Gastroesophageal sphincter (tissue), 4 donors: ENCODE measurements at regions not wholly inside any gene's neighbourhood (a gene's known extent, or its start where the extent isn't known, plus 50 kb on each side); places are given as distances from the start of the nearest gene placed in this dataset.

Source experiments
- ATAC-seq: fragments of 150-250 bp; one replicate; pipeline ENCODE4 v1.9.1; 2016; ENCODE audit warnings: mild to moderate bottlenecking, moderate library complexity
- H3K27ac ChIP-seq, 4 donors: fragments of 200-600 bp; sonication (generic) in 3 of 4; 1 replicate in 3 of 4; 2 replicates in 1 of 4; pipeline ENCODE4 v1.5.1; 2016 to 2019
- H3K27me3 ChIP-seq: fragments of 200-600 bp; sonication (generic); one replicate; pipeline ENCODE4 v1.5.1; 2019
- H3K36me3 ChIP-seq, 2 donors: fragments of 200-600 bp; sonication (generic); one replicate each; pipeline ENCODE4 v1.5.1; 2019; ENCODE audit warnings: control low read depth in 1 of 2
- H3K4me1 ChIP-seq, 3 donors: fragments of 200-600 bp; sonication (generic); 1 replicate in 2 of 3; 2 replicates in 1 of 3; pipeline ENCODE4 v1.5.1; 2016 to 2019; ENCODE audit warnings: control low read depth in 2 of 3
- H3K4me3 ChIP-seq, 2 donors: fragments of 200-600 bp; sonication (generic); one replicate each; pipeline ENCODE4 v1.5.1; 2019; ENCODE audit warnings: mild to moderate bottlenecking in 1 of 2, moderate library complexity in 1 of 2
- H3K9me3 ChIP-seq, 3 donors: fragments of 200-600 bp; sonication (generic); one replicate each; pipeline ENCODE4 v1.5.1; 2017 to 2019; ENCODE audit warnings: control low read depth in 2 of 3
- EP300 ChIP-seq: sonication (generic); formaldehyde crosslinking; IDR thresholded peaks from one replicate; pipeline ENCODE4 v1.6.1; 2017; ENCODE audit warnings: antibody characterized with exemption, mild to moderate bottlenecking
- POLR2A ChIP-seq, 2 donors: fragments of 450-650 bp; IDR thresholded peaks; one replicate each; pipeline ENCODE4 v1.6.1; 2017; ENCODE audit warnings: antibody characterized with exemption in 2 of 2, mild to moderate bottlenecking in 2 of 2, moderate library complexity in 1 of 2
- POLR2AphosphoS5 ChIP-seq: sonication (generic); formaldehyde crosslinking; IDR thresholded peaks from one replicate; pipeline ENCODE4 v1.6.1; 2017; ENCODE audit warnings: antibody characterized with exemption
- WGBS, 2 donors: methylation state at CpG; one replicate each; pipeline ENCODE4 v1.1.5; 2018; ENCODE audit warnings: low coverage in 1 of 2; 5-methylcytosine and 5-hydroxymethylcytosine counted together
- TF ChIP-seq, protein P1 (sequence below), 4 experiments: fragments of 200-600 bp in 2 of 4; fragments of 450-650 bp in 2 of 4; sonication (generic) in 1 of 4; IDR thresholded peaks; one replicate each; pipeline ENCODE4 v1.5.1; 2017 to 2019; ENCODE audit warnings: antibody characterized with exemption in 4 of 4, mild to moderate bottlenecking in 2 of 4, moderate library complexity in 2 of 4

- H3K36me3 ChIP-seq = no peaks in the 10 kb centered on the region
- H3K4me1 ChIP-seq = peaks cover 0 to 14% (median 0%) of the 10 kb centered on the region in 3 donors
- TF ChIP-seq, protein P1, sequence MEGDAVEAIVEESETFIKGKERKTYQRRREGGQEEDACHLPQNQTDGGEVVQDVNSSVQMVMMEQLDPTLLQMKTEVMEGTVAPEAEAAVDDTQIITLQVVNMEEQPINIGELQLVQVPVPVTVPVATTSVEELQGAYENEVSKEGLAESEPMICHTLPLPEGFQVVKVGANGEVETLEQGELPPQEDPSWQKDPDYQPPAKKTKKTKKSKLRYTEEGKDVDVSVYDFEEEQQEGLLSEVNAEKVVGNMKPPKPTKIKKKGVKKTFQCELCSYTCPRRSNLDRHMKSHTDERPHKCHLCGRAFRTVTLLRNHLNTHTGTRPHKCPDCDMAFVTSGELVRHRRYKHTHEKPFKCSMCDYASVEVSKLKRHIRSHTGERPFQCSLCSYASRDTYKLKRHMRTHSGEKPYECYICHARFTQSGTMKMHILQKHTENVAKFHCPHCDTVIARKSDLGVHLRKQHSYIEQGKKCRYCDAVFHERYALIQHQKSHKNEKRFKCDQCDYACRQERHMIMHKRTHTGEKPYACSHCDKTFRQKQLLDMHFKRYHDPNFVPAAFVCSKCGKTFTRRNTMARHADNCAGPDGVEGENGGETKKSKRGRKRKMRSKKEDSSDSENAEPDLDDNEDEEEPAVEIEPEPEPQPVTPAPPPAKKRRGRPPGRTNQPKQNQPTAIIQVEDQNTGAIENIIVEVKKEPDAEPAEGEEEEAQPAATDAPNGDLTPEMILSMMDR (IDR thresholded peaks at IDR 0.05) = no peak
- TF ChIP-seq POLR2A (IDR thresholded peaks at IDR 0.05) (no peak), POLR2AphosphoS5 (no peak), EP300 (no peak)
- no peak overlapping the region for H3K4me3 ChIP-seq
- H3K9me3 ChIP-seq = no peaks in the 10 kb centered on the region
- no peak overlapping the region for H3K27ac ChIP-seq
- no peak for ATAC-seq
- H3K27me3 ChIP-seq = no peaks in the 10 kb centered on the region
Measured at GRCh38 chr13:73902847-73903246, 231.4 kb downstream of the KLF12 start.

- H3K27ac ChIP-seq = no peak overlapping the region
Measured at GRCh38 chr13:73902296-73902695, 231.9 kb downstream of the KLF12 start.

GRCh38 chr13:73901324-73902068, 232.7 kb downstream of the KLF12 start:
- ATAC-seq = no peak
- TF ChIP-seq, protein P1 (IDR thresholded peaks at IDR 0.05) = no peak
- no peak for TF ChIP-seq POLR2AphosphoS5
- no peak for TF ChIP-seq POLR2A (IDR thresholded peaks at IDR 0.05)
- no peak for TF ChIP-seq EP300
- Histone ChIP-seq H3K4me3 (no peak overlapping the region), H3K4me1 (peaks cover 0 to 14% (median 0%) of the 10 kb centered on the region in 3 donors), H3K27me3 (no peaks in the 10 kb centered on the region), H3K36me3 (no peaks in the 10 kb centered on the region), H3K27ac (no peak overlapping the region), H3K9me3 (no peaks in the 10 kb centered on the region)
- 90 to 100% methylated on average over 1 of the region's 1 CpG for WGBS, 2 donors

More at GRCh38 chr13:73902296-73902695, 231.9 kb downstream of the KLF12 start:
- Histone ChIP-seq H3K9me3 (no peaks in the 10 kb centered on the region), H3K4me1 (peaks cover 0 to 14% (median 0%) of the 10 kb centered on the region in 3 donors), H3K27me3 (no peaks in the 10 kb centered on the region), H3K4me3 (no peak overlapping the region), H3K36me3 (no peaks in the 10 kb centered on the region)
- no peak for ATAC-seq
- TF ChIP-seq POLR2A (IDR thresholded peaks at IDR 0.05) = no peak
- no peak for TF ChIP-seq POLR2AphosphoS5
- no peak for TF ChIP-seq EP300
- TF ChIP-seq, protein P1 (IDR thresholded peaks at IDR 0.05) = no peak
- 36 to 48% methylated on average over 4 of the region's 4 CpGs for WGBS, 2 donors

- WGBS, 2 donors = 45 to 50% methylated on average over 2 of the region's 2 CpGs
- H3K27me3 ChIP-seq = no peaks in the 10 kb centered on the region
- no peak overlapping the region for H3K27ac ChIP-seq
- TF ChIP-seq EP300 = no peak
- TF ChIP-seq, protein P1 (IDR thresholded peaks at IDR 0.05) = no peak
- TF ChIP-seq POLR2A (IDR thresholded peaks at IDR 0.05) = no peak
- no peak for TF ChIP-seq POLR2AphosphoS5
- no peak for ATAC-seq
- no peaks in the 10 kb centered on the region for H3K36me3 ChIP-seq
- H3K4me3 ChIP-seq = no peak overlapping the region
- H3K9me3 ChIP-seq = no peaks in the 10 kb centered on the region
- H3K4me1 ChIP-seq = peaks cover 0 to 14% (median 0%) of the 10 kb centered on the region in 3 donors
Measured at GRCh38 chr13:73900591-73900990, 233.6 kb downstream of the KLF12 start.

DNA sequence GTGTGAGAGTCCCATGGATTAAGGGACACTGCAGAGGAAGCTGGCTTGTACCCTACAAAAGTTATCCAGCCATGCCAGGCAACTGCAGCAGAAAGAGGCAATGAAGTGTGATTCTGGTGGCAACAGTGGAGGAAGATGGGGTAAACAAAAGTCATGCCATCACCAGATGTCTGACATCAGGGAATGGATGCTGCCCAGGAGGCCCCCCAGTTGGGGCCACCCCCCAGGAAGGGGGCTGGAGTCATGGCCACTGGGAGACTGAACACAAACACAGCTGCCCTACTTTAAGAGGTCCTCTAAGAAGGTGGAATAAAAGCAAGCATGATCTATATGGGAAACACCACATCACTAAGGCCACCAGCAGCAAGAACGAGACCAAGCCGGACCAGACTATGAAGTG, 235.3 kb downstream of the KLF12 start:
- Histone ChIP-seq H3K9me3 (no peaks in the 10 kb centered on the region), H3K36me3 (no peaks in the 10 kb centered on the region), H3K27ac (no peak overlapping the region), H3K27me3 (no peaks in the 10 kb centered on the region), H3K4me1 (peaks cover 0 to 14% (median 0%) of the 10 kb centered on the region in 3 donors), H3K4me3 (no peak overlapping the region)
- no peak for TF ChIP-seq EP300
- TF ChIP-seq POLR2AphosphoS5 = no peak
- TF ChIP-seq, protein P1 (IDR thresholded peaks at IDR 0.05) = no peak
- TF ChIP-seq POLR2A (IDR thresholded peaks at IDR 0.05) = no peak
- no peak for ATAC-seq
- WGBS, 2 donors = 80 to 100% methylated on average over 2 of the region's 2 CpGs
